ENCODE measurements at regions not wholly inside any gene's neighbourhood (a gene's known extent, or its start where the extent isn't known, plus 50 kb on each side); places are given as distances from the start of the nearest gene placed in this dataset.
A peak's percentile ranks its signal among the peaks of the same experiment; 100 is the strongest.

GRCh38 chr5:96572864-96573512, 89.2 kb upstream of the CAST start:
- intact Hi-C loops (cut with micrococcal nuclease; ENCODE audit: unreplicated experiment), result no loop called here
- Histone ChIP-seq H3K27ac (peak overlapping the region; percentile 61), H3F3A (ENCODE audit: insufficient read depth, low read depth) (peaks cover 11% of the 10 kb centered on the region; the same call in 1 of the 2 replicates), H3K4me1 (replicated peaks; ENCODE audit: insufficient read depth) (peaks cover 11% of the 10 kb centered on the region), H3K4me3 (no peak overlapping the region), H4K20me1 (ENCODE audit: insufficient read depth) (no peaks in the 10 kb centered on the region), H2AFZ (no peak overlapping the region), H3K4me2 (peak overlapping the region; percentile 39), H3K79me2 (ENCODE audit: low read depth) (no peaks in the 10 kb centered on the region), H3K9me2 (ENCODE audit: insufficient read depth) (no peaks in the 10 kb centered on the region), H3K27me3 (ENCODE audit: insufficient read depth, low read depth) (no peaks in the 10 kb centered on the region), H3K9me3 (ENCODE audit: insufficient read depth, low read depth) (0 out of 2 replicates have a peak, but pooled peaks cover 2% of the 10 kb centered on the region), H3K36me3 (ENCODE audit: low read depth) (no peaks in the 10 kb centered on the region)
- CTCF ChIA-PET, result interaction anchor here (0.5 to 0.6 kb wide), 2 partner anchors 27 to 41 kb away, joined by 3 to 8 read pairs; no protein-coding TSS in a partner anchor
- no peak for TF ChIP-seq EZH2 (IDR thresholded peaks at IDR 0.05; ENCODE audit: low read depth)
- TF ChIP-seq, protein P1, sequence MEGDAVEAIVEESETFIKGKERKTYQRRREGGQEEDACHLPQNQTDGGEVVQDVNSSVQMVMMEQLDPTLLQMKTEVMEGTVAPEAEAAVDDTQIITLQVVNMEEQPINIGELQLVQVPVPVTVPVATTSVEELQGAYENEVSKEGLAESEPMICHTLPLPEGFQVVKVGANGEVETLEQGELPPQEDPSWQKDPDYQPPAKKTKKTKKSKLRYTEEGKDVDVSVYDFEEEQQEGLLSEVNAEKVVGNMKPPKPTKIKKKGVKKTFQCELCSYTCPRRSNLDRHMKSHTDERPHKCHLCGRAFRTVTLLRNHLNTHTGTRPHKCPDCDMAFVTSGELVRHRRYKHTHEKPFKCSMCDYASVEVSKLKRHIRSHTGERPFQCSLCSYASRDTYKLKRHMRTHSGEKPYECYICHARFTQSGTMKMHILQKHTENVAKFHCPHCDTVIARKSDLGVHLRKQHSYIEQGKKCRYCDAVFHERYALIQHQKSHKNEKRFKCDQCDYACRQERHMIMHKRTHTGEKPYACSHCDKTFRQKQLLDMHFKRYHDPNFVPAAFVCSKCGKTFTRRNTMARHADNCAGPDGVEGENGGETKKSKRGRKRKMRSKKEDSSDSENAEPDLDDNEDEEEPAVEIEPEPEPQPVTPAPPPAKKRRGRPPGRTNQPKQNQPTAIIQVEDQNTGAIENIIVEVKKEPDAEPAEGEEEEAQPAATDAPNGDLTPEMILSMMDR (conservative IDR thresholded peaks at IDR 0.05), result no peak
- no TSS peak for BruUV-seq (replicated peaks)
- DNase-seq, result peak; percentile 5 to 86
- POLR2A ChIA-PET (ENCODE audit: unreplicated experiment), result interaction anchor here (0.7 kb wide), 1 partner anchor 103 kb away, joined by 3 read pairs; no protein-coding TSS in a partner anchor

DNA sequence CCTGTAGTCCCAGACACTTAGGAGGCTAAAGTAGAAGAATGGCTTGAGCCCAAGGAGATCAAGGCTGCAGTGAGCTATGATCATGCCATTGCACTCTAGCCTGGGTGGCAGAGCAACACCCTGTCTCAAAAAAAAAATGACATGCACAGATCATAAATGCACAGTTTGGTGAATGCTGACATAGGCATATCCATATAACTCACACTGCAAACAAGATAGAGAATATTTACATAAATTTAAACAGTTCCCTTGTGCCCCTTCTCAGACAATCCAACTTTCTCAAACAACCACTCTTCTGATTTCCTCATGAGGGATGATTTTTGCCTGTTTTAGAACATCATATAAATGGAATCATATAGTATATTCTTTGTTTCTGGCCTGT, 88.7 kb upstream of the CAST start:
- H3K4me1 ChIP-seq (replicated peaks; ENCODE audit: insufficient read depth), result peaks cover 11% of the 10 kb centered on the region
- intact Hi-C loops (cut with micrococcal nuclease; ENCODE audit: unreplicated experiment), result no loop called here
- no peaks in the 10 kb centered on the region for H3K9me2 ChIP-seq (ENCODE audit: insufficient read depth)
- no peaks in the 10 kb centered on the region for H3K27me3 ChIP-seq (ENCODE audit: insufficient read depth, low read depth)
- H3K9me3 ChIP-seq (ENCODE audit: insufficient read depth, low read depth), result 0 out of 2 replicates have a peak, but pooled peaks cover 2% of the 10 kb centered on the region
- ChIA-PET CTCF (no interaction called here), POLR2A (ENCODE audit: unreplicated experiment) (no interaction called here)
- no peak overlapping the region for H3K4me3 ChIP-seq
- TF ChIP-seq, protein P1 (conservative IDR thresholded peaks at IDR 0.05), result no peak
- TF ChIP-seq EZH2 (IDR thresholded peaks at IDR 0.05; ENCODE audit: low read depth), result no peak
- no peaks in the 10 kb centered on the region for H3K79me2 ChIP-seq (ENCODE audit: low read depth)
- DNase-seq, result no peak
- H3F3A ChIP-seq (ENCODE audit: insufficient read depth, low read depth), result peaks cover 11% of the 10 kb centered on the region; the same call in 1 of the 2 replicates
- H4K20me1 ChIP-seq (ENCODE audit: insufficient read depth), result no peaks in the 10 kb centered on the region
- peak overlapping the region; percentile 61 for H3K27ac ChIP-seq
- no peak overlapping the region for H2AFZ ChIP-seq
- BruUV-seq (replicated peaks), result no TSS peak
- no peak overlapping the region for H3K4me2 ChIP-seq
- no peaks in the 10 kb centered on the region for H3K36me3 ChIP-seq (ENCODE audit: low read depth)

GRCh38 chr5:96576876-96577275, 85.3 kb upstream of the CAST start:
- BruUV-seq (replicated peaks), result no TSS peak
- Histone ChIP-seq H4K20me1 (ENCODE audit: insufficient read depth) (no peaks in the 10 kb centered on the region), H3K36me3 (ENCODE audit: low read depth) (no peaks in the 10 kb centered on the region), H3K4me1 (replicated peaks; ENCODE audit: insufficient read depth) (peaks cover 11% of the 10 kb centered on the region), H3K27me3 (ENCODE audit: insufficient read depth, low read depth) (no peaks in the 10 kb centered on the region), H3K4me3 (no peak overlapping the region), H2AFZ (no peak overlapping the region), H3K9me3 (ENCODE audit: insufficient read depth, low read depth) (0 out of 2 replicates have a peak, but pooled peaks cover 2% of the 10 kb centered on the region), H3K9me2 (ENCODE audit: insufficient read depth) (no peaks in the 10 kb centered on the region), H3F3A (ENCODE audit: insufficient read depth, low read depth) (peaks cover 11% of the 10 kb centered on the region; the same call in 1 of the 2 replicates), H3K27ac (no peak overlapping the region), H3K79me2 (ENCODE audit: low read depth) (no peaks in the 10 kb centered on the region), H3K4me2 (no peak overlapping the region)
- CTCF ChIA-PET, result no interaction called here
- intact Hi-C loops (cut with micrococcal nuclease; ENCODE audit: unreplicated experiment), result no loop called here
- DNase-seq, result no peak
- no peak for TF ChIP-seq EZH2 (IDR thresholded peaks at IDR 0.05; ENCODE audit: low read depth)
- TF ChIP-seq, protein P1 (conservative IDR thresholded peaks at IDR 0.05), result no peak
- POLR2A ChIA-PET (ENCODE audit: unreplicated experiment), result no interaction called here

Measured in PC-9 (cell line).